Right atrium auricular region (tissue), 2 donors: ENCODE measurements at regions not wholly inside any gene's neighbourhood (a gene's known extent, or its start where the extent isn't known, plus 50 kb on each side); places are given as distances from the start of the nearest gene placed in this dataset.

Experiments used
- DNase-seq: peaks from one replicate; pipeline ENCODE4 v3.0.0-alpha.2; 2019; ENCODE audit warnings: low spot score
- H3K27ac ChIP-seq, 2 donors: fragments of 200-600 bp; sonication (generic); 1 replicate in 1 of 2; 2 replicates in 1 of 2; pipeline ENCODE4 v1.5.1; 2016 to 2019
- H3K27me3 ChIP-seq, 2 donors: fragments of 200-600 bp; sonication (generic); one replicate each; pipeline versions ENCODE4 v1.5.1 to v1.6.0; 2017 to 2019
- H3K36me3 ChIP-seq: fragments of 200-600 bp; sonication (generic); one replicate; pipeline ENCODE4 v1.5.1; 2016
- H3K4me1 ChIP-seq, 2 donors: fragments of 200-600 bp; sonication (generic); one replicate each; pipeline versions ENCODE4 v1.5.1 to v1.6.0; 2017 to 2019
- H3K4me3 ChIP-seq, 2 donors: fragments of 200-600 bp; sonication (generic); 1 replicate in 1 of 2; 2 replicates in 1 of 2; pipeline ENCODE4 v1.5.1; 2017 to 2019; ENCODE audit warnings: mild to moderate bottlenecking in 1 of 2, moderate library complexity in 1 of 2
- H3K9me3 ChIP-seq, 2 donors: fragments of 200-600 bp; sonication (generic); one replicate each; pipeline ENCODE4 v1.5.1; 2019
- CTCF ChIP-seq, 2 donors: fragments of 200-600 bp; sonication (generic); IDR thresholded peaks; one replicate each; pipeline ENCODE4 v1.5.1; 2019; ENCODE audit warnings: antibody characterized with exemption in 2 of 2

- H3K9me3 ChIP-seq = no peaks in the 10 kb centered on the region
- no peak overlapping the region for H3K4me3 ChIP-seq
- no peak overlapping the region for H3K27ac ChIP-seq
- no peaks in the 10 kb centered on the region for H3K36me3 ChIP-seq
- DNase-seq = peak; percentile 42
- H3K27me3 ChIP-seq = no peaks in the 10 kb centered on the region
- no peak for TF ChIP-seq CTCF (IDR thresholded peaks at IDR 0.05)
- peaks cover 0 to 4% of the 10 kb centered on the region in 2 donors for H3K4me1 ChIP-seq
These were observed 310.9 kb downstream of the MATN1 start for GRCh38 chr1:30412241-30413110.

GRCh38 chr1:30411206-30411605, 312.2 kb downstream of the MATN1 start:
- Histone ChIP-seq H3K36me3 (no peaks in the 10 kb centered on the region), H3K4me3 (no peak overlapping the region), H3K4me1 (peaks cover 0 to 4% of the 10 kb centered on the region in 2 donors), H3K27ac (no peak overlapping the region), H3K27me3 (no peaks in the 10 kb centered on the region), H3K9me3 (no peaks in the 10 kb centered on the region)
- no peak for TF ChIP-seq CTCF (IDR thresholded peaks at IDR 0.05)
- peak; percentile 32 for DNase-seq

- Histone ChIP-seq H3K4me1 (peaks cover 0 to 4% of the 10 kb centered on the region in 2 donors), H3K9me3 (no peaks in the 10 kb centered on the region), H3K4me3 (no peak overlapping the region), H3K27ac (no peak overlapping the region), H3K27me3 (no peaks in the 10 kb centered on the region), H3K36me3 (no peaks in the 10 kb centered on the region)
- no peak for TF ChIP-seq CTCF (IDR thresholded peaks at IDR 0.05)
- peak; percentile 32 for DNase-seq
These were observed 313.1 kb downstream of the MATN1 start for GRCh38 chr1:30410153-30410851.

- Histone ChIP-seq H3K4me3 (no peak overlapping the region), H3K27ac (no peak overlapping the region), H3K27me3 (no peaks in the 10 kb centered on the region), H3K36me3 (no peaks in the 10 kb centered on the region), H3K4me1 (peaks cover 0 to 4% of the 10 kb centered on the region in 2 donors), H3K9me3 (no peaks in the 10 kb centered on the region)
- TF ChIP-seq CTCF (IDR thresholded peaks at IDR 0.05) = no peak
- no peak for DNase-seq
These were observed 313.8 kb downstream of the MATN1 start for GRCh38 chr1:30409476-30410152.

GRCh38 chr1:30407865-30408580, 315.4 kb downstream of the MATN1 start:
- no peaks in the 10 kb centered on the region for H3K36me3 ChIP-seq
- no peak overlapping the region for H3K4me3 ChIP-seq
- no peaks in the 10 kb centered on the region for H3K27me3 ChIP-seq
- DNase-seq = peak; percentile 42
- no peak for TF ChIP-seq CTCF (IDR thresholded peaks at IDR 0.05)
- H3K27ac ChIP-seq = no peak overlapping the region
- H3K4me1 ChIP-seq = peaks cover 0 to 10% of the 10 kb centered on the region in 2 donors
- no peaks in the 10 kb centered on the region for H3K9me3 ChIP-seq
